HG03196 (cell line): ENCODE measurements at regions not wholly inside any gene's neighbourhood (a gene's known extent, or its start where the extent isn't known, plus 50 kb on each side); places are given as distances from the start of the nearest gene placed in this dataset.
A peak's percentile ranks its signal among the peaks of the same experiment; 100 is the strongest.

Source experiments
- ATAC-seq: cut with Tn5 transposase; IDR thresholded peaks from one replicate; pipeline ENCODE4 v1.9.1; 2021; ENCODE audit not compliant: unreplicated experiment

DNA sequence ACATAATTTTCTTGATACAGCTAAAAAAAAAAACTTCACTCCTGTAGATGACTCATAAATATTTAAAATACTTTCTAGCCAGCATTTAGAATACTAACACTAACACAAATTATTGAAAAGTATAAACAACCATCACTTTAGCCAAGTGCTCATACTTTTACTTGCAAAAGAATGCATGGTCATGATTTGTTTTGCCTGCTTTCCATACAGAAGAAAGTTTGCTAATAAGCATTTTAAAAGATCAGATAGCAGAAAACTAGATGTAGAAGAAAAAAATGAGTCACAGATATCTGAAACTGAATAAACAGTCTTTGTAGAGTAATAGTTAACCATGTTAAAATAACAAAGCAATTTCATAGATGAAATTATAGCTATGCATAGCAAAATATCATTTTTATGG lies 2280.4 kb upstream of the PCDH20 start:
- no peak for ATAC-seq

DNA sequence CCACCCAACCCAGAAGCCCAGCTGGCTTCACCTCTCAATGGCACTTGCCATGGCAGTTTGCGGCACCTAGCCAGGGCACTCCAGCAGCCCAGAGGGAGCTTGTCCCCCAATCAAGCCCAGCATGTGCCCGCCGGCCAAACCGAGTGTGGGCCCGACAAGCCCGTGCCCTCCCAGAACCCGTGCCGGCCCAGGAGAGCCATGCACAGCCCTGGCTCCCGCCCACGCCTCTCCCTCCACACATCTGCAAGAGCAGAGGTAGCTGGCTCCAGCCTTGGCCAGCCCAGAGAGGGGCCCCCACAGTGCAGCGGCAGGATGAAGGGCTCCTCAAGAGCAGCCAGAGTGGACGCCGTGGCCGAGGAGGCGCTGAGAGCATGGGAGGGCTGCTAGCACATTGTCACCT lies 2278.0 kb upstream of the PCDH20 start:
- no peak for ATAC-seq

DNA sequence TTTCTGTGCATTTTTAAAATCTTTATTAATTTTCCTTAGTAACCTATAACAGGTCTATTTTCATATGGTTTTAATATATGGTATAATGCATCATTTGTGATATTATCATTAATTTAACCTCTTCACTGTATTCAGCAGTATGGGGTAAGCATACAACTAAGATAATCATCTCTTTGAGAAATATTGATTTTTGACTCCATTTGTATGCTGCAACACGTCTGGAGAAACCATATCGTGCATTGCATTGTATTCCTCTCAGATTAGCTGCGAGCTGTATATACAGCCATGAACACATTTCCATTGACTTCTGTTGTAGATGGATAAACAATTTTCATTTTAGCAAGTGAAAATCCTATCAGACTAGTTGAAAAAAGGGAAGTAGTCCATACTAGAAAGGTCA lies 2275.8 kb upstream of the PCDH20 start:
- no peak for ATAC-seq

GRCh38 chr13:63690672-63691071 lies 2275.0 kb upstream of the PCDH20 start:
- ATAC-seq, result no peak

DNA sequence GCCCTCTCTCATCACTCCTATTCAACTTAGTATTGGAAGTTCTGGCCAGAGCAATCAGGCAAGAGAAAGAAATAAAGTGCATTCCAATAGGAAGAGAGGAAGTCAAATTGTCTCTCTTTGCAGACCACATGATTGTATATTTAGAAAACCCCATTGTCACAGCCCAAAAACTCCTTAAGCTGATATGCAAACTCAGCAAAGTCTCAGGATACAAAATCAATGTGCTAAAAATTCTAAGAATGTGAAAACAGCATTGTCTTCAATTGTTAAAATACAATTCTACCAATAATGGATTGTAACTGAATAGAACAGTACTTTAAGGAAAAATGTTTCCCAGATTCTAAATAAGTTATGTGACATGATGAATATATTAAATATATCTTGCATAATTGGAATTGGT lies 2269.2 kb upstream of the PCDH20 start:
- ATAC-seq, result no peak

DNA sequence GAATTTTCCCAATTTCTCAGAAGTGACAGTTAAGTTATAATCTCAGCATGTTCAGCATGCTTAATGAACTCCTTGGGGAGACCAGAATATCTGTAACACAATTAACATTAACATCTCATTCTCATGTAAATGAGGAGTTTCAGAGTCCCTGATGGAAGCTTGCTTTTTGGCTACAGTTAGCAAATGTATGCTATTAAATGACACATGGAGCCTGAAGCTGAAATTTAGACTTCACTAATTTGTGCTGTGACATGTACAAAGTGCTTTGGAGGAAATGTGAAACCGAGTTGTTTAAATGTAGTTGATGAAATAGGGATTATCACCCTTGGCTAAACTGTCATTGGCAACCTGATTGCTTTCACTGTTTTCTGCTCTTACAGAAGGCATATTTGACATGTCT lies 2265.1 kb upstream of the PCDH20 start:
- ATAC-seq, result no peak

DNA sequence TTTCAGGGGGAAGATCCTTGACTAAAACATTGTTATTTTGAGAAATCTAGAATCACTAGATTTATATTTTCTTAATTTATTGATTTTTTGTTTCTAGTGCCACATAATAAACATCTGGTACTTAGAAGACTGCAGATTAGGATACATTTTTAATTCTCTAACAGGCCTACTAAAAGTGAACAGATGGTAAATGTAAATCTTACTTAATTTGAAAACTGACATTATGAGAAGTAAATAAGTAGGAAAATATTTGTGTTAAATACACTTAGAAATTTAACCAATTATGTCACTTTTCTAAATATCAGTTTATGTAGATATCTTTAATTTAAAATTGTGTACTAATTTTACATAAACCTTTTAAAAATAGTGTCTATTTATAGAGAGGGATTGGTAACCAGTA lies 2255.6 kb upstream of the PCDH20 start:
- ATAC-seq, result no peak

DNA sequence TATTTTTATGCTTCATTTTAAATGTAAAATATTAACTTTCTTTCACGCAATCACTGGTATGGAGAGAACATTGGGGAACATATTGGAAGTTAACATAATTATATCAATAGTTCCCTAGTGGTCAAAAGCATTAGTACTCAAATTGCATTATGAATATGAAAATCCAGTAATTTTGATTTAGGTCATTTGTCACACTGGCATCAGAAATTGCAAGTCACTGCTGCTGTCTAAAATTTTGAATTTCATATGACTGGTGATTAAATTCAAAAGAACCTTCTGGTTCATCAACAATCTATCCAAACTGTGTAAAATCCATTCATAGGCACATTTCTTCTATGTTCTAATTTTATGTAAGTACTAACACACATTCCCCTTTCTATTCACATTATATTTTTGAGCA lies 2235.7 kb upstream of the PCDH20 start:
- no peak for ATAC-seq

DNA sequence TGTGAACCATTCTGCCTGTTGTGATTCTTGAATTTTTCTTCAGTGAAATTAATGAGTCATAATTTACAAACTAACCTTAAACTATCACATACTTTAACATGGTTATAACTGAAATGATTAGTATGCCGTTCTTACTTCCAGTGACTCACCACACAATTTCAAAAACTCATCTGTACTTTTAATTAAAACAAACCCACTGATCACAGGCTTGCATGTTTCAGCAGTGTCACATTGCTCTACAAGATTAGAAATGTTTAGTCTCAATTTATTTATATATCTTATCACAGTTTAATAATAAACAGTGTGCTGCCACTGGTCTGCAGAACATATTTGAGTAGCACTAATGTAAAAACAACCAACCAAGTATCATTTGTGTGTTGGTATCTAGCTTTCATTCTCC lies 2227.9 kb upstream of the PCDH20 start:
- no peak for ATAC-seq

DNA sequence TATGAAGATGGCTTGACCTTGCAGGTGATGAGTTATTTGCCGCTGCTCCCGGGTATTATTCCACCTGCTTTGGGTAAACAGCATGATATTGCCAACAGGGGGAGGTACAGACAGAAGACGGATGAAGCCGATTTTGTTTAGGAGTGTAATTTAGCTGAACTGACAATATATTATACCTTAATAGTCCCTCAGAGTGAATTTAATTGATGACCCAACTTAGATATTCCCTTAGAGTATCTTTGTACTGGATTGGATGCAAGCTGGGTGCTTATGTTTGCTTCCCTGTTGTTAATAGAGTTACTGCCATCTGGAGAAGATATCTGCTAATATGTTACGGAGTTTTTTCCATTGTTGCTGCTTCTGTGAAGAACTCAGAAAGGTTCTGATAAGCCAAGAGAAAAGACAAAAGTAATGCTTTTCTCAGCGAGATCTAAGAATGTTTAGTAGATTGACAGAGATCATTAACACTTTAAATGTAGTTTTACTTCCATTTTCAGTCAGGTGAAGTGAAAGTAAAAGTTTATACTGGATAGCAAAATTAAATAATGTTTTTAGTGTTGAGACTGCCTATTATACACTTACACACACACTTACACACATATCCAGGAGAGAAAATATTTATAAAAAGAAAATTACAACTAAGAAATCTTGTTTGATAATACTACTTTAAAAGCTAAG lies 2220.8 kb upstream of the PCDH20 start:
- peak; percentile 72 for ATAC-seq

DNA sequence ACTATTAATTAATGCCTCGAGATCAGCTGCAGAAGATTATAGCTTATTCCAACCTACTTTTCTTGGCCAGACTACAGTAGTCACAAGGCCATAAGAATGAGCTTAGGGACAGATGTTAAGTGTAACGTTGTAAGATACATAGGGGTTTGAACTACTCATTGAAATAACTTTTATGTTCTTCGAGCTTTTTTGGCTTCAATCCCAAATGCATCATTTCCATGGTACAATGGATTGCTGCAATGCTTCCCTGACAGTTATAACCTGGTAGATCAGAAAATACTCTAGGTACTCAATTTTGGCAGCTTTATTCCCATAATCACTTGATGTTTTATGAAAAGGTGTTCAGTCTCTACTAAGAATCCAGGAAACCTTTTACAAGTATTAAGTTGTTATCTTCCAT lies 2216.7 kb upstream of the PCDH20 start:
- ATAC-seq, result no peak

- ATAC-seq, result no peak
Measured at GRCh38 chr13:63631006-63631405, 2215.4 kb upstream of the PCDH20 start.

DNA sequence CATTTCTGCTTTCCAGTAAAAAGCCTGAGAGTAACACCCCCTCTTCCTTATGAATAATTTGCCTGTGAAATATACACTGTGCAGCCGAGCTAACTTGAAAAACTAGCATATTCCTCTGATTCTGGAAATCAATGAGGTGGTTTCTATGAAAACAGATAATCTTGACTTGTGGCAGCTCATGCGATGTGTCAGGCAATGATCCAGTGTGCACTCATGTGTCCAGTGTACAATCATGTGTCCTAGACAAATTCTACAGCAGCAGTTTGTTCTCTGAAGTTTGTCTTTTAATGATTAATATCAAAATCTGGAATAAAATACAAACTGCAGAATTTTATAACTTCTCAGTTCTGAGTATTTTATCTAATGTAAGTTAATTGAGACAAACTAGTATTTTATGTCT lies 2213.9 kb upstream of the PCDH20 start:
- ATAC-seq, result no peak

DNA sequence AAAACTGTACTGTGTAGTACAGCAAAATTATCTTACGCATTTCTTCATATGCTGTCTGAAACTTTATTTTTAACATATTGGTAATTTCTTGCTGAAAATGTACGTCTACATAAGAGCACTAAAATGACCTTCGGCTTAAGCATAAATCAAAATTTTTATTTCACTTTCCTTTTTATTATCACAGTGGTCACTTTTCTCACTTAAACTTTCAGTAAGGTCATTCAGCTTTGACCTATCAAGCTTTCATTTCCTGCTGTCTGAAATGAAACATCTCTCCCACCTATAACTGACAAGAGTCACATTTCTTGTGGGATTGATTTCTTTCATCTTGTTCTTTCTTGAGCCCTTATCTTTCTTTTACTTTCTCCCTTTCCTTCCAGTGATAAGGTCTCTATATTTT lies 2212.7 kb upstream of the PCDH20 start:
- no peak for ATAC-seq

- no peak for ATAC-seq
Measured at GRCh38 chr13:63625869-63626268, 2210.2 kb upstream of the PCDH20 start.

DNA sequence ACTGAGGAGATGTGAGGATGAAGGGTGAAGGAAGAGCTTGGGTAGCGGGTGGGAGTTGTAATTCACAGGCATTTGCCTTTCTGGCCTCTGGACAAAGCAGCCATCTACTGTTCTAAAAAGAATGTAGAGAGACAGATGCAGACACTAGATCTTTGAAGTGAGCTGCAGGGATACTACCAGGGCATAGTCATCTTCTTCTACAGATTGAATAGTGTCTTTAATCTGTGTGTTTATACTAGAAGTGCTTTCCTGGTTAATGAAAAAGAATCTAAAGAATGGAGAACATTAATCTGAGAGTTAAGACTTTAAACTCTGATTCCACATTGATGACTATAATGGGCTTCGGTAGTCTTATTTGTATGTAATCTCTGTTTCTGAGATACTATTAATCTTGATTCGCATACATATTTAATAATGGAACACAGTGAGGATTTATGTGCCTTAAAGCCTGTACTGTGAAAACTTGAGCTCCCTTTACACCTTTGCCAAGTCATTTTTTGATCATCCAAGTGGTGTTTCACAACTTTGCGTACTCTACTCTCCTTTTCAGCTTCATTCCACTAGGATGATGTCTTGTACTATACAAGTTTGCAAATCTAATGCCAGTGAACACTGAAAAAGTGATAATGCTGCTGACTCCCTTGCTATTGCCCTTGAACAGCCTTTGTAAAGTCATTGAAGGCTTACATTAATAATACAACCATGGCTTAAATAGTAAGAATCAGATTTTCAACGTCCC lies 2199.4 kb upstream of the PCDH20 start:
- no peak for ATAC-seq

DNA sequence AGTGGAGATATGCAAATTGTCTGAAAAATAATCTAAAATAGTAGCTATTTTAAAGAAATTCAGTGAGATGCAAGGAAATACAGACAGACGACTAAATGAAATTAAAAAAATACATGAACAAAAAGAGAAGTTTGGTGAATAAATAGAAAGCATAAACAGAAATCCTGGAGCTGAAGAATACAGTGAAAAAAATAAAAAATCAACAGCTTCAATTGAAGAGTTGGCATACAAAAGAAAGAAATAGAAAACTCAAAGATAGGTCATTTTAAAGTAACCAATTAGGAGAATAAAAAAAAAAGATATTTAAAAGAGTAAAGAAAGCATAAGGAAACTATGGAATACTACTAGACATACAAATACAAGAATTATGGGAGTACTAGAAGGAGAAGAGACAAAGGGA lies 2191.5 kb upstream of the PCDH20 start:
- ATAC-seq, result no peak

DNA sequence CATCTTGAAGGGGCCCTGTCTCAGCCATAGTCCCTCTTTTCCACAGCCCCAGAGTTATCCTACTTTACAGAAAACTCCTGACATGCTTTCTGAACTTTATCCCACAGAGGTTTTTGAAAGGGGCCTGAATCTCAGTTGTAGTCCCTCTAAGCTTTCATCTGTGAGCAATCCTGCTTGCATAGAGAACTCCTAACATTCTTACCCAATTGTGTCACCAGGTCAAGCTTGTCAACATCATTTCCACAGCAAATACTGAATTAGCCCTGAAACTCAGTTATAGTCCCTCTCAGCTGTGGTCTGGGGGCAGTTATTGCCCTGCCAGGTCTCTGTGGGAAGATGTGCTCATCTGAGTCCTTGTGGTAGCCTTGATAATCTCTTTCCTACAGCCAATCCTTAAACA lies 2190.3 kb upstream of the PCDH20 start:
- ATAC-seq, result no peak

GRCh38 chr13:63605403-63605802 lies 2189.8 kb upstream of the PCDH20 start:
- ATAC-seq, result no peak

DNA sequence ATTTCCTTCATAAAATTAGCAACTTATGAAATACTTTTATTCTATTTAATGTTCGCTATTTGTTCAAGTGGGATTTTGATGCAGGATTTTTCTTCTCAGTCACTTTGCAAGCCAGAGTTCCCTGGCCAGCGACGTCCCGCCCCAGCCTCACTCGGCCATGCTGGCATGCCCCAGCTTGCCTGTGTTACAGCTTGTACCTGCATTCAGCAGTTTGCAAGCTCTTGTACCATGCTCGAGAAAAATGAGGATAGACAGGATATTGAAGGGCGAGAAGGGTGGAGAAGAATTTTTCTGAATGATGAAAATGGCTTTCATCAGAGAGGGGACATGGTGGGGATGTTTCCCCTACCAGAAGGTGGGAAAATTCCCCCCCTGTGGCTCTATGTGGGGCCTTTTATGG lies 2180.2 kb upstream of the PCDH20 start:
- ATAC-seq, result no peak

DNA sequence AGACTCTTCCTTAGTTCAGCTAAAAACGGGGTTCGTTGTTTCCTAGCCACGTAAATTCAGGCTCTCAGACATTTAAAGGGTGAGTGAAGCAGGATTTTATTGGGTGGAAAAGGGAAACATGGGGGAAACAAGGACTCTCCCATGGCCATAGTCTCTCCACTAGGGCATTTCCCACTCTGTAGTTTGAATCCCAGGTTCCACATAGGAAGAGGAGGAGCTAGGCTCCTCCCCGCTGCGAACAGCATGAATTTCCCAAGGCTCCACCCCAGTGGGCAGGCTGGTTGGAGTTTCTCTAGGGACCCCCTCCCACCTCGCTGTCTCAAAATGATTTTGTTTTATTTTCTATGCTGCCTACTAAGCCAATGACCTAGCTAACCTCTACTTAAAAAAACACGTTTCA lies 2170.8 kb upstream of the PCDH20 start:
- ATAC-seq, result no peak

GRCh38 chr13:63578796-63579195 lies 2163.1 kb upstream of the PCDH20 start:
- no peak for ATAC-seq

GRCh38 chr13:63567031-63567430 lies 2151.4 kb upstream of the PCDH20 start:
- no peak for ATAC-seq
